ENCODE measurements at regions not wholly inside any gene's neighbourhood (a gene's known extent, or its start where the extent isn't known, plus 50 kb on each side); places are given as distances from the start of the nearest gene placed in this dataset.
"Not testable (repeated sequence)": the region's sequence is repeated elsewhere in the genome, so short reads cannot be mapped to it uniquely, and the experiment has no call there.

DNA sequence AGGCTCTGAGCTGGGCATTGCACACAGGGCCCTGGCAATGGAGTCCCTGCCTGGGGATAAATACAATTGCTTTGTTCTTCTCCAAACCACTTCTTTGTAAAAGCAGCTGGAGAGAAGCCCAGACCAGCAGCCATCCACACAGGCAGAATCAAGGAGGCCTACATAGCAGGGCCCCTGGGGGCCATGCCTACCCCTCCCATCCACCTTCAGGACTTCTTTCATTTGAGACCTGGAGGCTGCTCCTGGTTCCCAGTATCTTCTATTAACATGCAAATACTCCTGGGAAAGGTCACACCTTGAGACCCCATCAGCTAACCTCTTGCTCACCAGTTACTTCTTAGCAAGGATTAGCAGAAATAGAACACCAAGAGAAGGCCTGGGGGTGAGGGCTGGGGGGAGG, 511.1 kb downstream of the SOX6 start:
- DNase-seq (ENCODE audit: low spot score): no peak

DNA sequence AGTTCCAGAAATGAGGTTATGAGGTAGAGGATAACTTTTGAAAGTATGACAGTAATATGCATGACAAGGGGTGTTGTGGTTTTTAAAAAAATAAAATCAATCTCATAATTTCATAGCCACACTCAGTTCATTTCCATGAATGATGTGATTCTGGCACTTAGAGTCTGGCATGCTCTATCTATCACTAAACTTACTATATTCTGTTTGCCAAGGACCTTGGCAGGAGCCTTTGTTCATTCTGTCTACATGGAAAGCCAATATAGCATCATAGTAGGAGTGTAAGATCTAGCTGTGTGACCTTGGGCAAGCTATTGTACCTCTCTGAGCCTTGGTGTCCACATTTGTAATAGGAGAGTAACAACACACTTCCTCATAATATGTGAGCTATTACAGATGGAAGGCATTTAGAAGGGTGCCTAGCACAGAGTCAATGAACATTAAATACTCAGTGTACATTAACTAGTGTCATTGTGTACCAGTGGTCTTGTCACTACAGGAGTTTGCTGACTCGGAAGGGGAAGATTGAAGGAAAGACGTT, 507.6 kb downstream of the SOX6 start:
- no peak for DNase-seq (ENCODE audit: low spot score)

DNA sequence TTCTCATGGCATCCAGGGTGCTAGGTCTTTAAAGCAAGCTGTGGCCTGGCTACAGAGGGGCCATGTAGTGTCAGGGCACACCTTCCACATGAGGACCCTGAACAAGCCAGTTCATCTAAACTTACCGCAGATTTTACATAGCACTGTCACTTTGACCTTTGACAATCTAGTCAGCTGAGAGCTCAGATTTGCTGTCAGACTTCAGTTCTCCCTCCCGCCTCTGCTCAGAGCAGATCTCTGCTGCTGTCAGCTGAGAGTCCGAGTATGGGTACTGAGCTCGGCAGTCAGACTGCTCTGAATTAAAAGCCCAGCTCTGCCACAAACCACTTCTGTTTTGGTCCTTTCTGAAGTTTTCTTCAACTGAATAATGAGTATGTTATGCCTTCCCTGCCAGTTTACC, 507.1 kb downstream of the SOX6 start:
- no peak for DNase-seq (ENCODE audit: low spot score)

DNA sequence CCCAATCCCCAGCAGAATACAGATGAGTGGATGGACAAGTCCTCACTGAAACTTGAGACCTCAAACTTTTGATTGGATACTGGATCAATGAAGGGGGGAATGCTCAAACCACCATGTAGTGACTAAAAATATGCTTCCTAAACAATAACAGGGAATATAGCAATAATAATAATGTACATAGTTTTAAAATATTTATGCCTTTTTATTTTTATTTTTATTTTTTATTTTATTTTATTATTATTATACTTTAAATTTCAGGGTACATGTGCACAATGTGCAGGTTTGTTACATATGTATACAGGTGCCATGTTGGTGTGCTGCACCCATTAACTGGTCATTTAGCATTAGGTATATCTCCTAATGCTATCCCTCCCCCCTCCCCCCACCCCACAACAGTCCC, 506.0 kb downstream of the SOX6 start:
- not testable (repeated sequence) for DNase-seq (ENCODE audit: low spot score)

DNA sequence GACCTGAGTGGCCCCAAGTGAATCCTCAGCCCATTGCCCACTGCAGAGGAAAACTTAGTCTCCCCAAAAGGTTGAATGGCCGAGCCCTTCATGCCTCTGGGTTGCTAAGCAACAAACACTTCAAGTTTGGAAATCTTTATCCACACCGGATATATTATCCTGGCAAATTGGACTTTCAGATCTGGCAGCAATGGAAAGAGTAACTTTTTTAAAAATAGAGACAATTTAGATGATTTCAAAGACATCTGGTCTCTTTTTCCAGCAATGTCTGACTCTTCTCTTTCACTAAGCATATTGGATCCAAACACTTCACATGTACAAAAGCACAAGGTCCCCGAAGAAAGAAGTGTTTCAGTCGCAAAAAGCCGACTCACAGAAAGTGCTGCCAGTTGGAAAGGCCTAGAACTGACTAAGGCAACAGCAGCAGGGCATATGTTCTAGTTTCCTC, 505.3 kb downstream of the SOX6 start:
- no peak for DNase-seq (ENCODE audit: low spot score)

DNA sequence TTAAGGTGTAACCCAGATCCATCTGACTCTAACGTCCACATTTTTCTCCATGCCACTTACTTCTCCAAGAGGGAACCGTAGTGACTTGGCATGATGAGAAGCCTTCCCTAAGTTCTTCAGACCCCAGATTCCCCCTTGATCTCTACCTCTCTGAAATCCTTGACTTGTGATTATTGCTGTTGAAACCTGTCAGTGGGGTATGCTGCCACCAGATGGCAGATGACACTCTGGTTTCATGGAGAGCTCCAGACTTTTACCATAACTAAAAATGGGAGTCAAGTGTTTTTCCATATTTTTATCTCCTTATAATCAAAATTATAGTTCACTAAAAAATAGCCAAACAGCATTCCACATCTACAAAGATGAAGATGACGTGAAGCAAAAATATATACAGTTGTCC, 504.2 kb downstream of the SOX6 start:
- DNase-seq (ENCODE audit: low spot score): peak; percentile 24

DNA sequence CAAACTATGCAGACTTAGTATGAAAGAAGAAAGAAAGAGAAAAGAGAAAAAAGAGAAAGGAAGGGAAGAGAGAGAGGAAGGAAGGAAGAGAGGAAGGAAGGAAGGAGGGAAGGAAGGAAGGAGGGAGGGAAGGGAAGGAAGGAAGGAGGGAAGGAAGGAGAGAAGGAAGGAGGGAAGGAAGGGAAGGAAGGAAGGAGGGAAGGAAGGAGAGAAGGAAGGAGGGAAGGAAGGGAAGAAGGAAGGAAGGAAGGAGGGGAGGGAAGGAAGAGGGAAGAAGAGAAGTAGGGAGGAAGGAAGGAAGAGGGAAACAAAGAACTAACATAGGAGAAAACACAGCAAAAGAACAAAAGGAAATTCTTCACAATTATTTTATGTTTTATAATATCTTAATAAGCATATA, 502.1 kb downstream of the SOX6 start:
- no peak for DNase-seq (ENCODE audit: low spot score)

DNA sequence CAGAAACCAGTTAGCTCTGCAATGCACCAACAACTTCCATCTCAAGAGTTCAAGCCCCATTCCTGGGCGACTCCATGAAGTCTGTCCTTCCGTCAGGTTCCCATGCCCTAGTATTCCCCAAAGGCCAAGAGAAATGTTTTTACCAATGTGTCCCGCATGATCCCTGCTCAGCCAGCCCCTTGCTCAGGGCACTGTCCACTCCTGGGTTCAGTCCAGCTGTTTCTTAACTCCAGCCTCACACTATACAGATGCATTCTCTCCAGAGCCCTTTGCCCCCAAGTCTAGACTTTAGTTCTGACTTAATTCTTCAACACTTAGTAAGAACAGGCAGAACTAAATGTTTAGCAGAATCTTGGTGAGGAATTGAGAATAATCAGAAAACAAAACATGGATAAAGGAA, 497.5 kb downstream of the SOX6 start:
- DNase-seq (ENCODE audit: low spot score): no peak

DNA sequence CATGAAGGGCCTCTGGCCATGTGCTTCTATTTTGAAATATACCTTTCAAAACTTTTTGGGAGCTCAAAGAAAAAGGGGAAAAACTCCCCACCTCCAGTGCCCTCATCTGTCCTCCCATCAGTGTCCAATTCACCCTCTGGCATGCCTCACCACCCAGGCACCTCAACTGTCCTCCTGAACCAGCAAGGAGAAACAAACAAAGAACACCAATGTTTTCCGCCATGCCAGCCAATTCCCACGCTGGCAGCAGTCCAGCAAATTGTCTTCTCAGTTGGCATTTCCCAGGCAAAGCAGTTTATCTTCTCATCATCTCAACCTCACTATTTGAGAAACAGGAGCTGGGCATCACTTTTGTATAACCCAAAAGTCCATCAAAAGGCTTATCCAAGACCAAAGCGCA, 496.9 kb downstream of the SOX6 start:
- no peak for DNase-seq (ENCODE audit: low spot score)

DNA sequence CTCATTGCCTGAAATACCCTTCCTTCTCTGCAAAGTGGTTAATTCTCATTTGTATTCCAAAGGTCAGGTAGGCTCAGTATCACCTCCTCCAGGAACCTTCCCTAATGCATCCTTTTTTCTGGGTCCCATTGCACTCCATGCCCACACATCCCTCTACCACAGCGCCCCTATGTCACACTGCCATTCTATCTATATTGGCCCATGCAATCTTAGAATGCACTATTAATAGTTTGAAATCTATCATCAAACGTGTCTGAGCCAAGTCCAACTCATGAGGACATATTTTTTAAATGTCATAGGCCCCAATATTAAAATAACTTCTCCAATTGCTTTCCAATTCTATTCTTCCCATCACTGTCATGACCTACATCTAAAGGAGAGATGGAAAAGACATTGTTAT, 495.1 kb downstream of the SOX6 start:
- no peak for DNase-seq (ENCODE audit: low spot score)

DNA sequence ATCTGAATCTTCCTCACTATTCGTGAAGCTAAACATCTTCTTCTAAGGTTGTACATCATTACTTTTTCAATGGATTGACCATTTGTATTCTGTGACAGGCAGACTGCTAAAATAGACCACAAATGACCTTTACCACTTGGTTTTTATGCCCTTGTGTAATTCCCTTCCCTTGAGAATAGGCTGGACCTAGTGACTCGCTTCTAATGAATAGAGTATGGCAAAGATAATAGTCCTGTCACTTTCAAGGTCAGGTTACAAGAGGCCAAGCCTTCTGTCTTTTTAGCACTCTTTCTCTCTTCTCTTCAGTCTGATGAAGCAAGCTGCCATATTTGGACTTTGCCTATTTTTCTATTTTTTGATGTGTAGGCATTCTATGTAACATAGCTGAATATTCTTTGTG, 492.9 kb downstream of the SOX6 start:
- DNase-seq (ENCODE audit: low spot score): no peak

DNA sequence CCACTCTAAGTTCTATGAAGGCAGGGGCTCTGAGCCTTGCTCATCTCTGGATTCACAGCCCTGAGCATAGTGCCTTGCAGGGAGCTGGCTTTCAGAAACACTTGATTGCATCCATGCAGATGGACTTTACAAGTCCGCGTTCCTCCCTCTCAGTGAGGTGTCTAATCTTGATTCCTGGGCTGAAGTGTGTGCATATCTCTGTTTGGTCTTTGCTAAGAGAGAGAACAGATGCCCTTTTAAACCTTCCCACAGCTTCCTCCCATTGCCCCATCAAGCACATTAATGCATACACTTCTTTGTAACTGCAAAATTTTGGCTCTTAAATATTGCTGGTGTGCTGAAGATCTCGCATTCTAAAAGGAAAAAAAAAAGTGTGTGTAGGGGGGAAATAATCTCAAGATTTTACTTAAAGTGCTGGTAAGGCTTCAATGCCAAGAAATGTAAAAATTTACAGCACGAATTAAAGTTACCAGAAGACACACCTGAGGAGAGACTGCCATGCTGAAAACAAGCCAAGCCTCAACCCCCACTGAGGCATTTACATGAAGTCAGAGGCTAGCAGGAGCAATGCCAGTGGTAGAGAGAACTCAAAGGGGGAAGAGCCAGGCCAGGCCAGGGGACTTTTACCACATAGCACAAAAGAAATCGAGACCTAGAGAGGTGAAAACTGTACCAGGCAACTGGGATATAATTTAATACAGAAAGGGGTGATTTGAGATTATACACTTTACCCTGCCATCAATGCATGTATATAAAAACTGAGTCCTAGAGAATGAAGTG, 492.1 kb downstream of the SOX6 start:
- no peak for DNase-seq (ENCODE audit: low spot score)

DNA sequence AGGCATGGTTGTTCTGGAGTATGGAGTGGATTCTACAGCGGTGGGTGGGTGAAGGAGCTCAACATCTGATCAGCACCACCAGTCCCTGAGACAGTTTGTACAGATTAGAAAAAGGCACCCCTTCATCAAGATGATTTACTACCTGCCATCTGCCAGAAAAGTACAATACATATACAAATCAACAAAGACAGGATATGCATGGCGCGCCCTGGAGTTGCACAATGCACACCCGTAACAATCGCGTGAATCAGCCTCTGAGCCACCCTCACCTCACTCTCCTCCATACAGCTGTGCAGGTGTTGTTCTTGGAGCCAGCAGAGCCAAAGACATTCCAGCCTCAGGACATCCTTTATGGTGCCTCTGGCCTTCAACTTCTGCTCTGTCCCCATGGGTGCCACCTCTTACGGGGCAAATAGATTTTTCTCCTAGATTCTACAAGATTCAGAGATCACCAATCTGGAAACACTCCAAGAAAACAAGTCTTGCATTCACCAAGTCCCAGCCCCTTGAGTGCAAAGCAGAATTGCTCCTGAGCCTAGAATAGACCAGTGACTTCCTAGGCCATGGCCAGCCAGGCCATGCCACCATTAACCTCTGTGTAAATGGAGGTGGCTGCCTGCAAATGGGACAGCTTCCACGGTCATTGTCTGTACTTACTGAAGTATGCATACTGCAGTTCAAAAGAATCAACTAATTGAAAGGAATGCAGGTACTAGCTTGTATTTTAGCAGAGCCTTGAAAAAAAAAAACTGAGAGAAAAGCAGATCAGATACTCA, 490.9 kb downstream of the SOX6 start:
- no peak for DNase-seq (ENCODE audit: low spot score)

DNA sequence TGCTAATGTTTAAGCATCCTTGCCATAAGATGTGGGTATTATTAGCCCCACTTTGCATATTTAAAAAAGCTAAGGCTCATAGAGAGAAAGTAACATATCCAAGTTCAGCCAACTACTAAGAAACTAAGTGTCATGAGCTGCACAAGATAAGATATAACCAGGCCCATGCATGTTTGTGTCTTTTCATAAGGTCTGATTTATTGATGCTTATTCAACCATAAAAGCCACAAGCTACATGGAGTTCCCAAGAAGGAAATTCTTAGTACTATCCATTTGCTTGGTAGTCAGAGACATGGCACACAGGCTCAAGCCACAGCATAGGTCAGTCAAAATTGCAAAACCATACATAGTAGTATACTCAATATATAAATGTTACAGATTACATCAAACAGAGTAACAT, 488.5 kb downstream of the SOX6 start:
- no peak for DNase-seq (ENCODE audit: low spot score)

DNA sequence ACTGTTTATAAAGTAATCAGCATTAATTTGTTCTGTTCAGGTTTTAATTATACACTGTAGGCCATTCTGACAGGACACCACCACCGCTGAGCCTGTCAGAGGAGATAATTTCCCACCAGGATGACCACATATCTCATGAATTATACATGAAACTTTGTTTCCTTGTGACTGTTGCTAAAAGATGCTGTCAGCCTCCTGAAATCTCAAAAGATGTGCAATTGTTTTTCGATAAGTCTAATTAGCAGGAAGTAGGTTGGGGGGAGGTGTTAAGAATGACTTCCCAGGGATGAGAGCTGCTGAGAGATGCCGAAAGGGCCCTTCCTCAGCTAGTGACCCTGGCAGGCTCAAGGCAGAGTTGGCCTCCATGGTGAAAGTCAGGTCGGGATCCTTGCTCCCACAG, 485.4 kb downstream of the SOX6 start:
- DNase-seq (ENCODE audit: low spot score): no peak

DNA sequence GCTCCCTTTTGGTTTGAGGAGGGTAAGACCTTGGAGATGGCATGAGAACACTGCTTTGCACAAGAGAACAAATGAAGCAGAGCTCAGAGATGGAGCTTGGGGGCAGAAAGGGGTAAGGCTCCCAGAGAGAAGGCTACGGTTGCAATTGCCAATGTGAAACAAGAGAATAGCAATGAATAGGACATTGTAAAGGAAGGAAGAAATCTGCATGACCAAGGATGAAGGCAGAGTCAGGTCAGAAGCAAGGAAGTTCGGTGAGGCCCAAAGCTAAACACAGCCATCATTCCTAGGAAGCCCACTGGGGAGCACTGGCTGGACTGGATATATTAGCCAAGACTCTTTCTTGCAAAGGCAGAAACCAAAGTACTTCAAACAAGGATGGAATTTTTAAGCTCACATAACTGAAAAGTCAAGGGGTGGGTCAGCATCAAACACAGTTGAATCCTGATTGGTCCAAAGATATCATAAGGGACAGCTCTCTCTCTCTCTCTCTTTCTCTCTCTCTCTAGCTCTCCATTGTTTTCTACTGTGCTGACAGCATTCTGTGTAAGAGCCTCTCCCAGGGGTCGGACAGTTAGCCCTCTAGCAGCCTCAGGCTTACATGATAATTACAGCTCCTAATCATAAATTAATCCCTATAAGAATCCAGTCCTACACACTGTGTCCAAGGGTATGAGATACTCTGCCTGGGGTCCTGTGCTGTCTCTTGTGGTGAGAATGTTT, 484.3 kb downstream of the SOX6 start:
- no peak for DNase-seq (ENCODE audit: low spot score)

DNA sequence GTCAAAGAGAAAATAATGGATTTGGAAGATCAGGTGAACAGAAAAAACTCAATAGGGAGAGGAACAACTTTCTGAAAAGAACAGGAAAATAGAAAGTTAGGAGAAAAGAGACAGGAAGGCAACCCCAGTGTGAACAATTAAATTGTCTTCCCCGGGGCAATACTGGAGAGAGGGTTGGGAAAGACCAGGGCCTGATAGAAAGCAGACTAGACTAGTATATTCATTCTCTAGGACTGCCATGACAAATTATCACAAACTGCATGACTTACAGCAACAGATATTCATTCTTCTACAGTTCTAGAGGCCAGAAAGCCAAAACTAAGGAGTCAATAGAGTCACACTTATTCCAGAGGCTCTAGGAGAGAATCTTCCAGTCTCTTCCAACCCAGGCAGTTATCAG, 482.8 kb downstream of the SOX6 start:
- DNase-seq (ENCODE audit: low spot score): no peak

DNA sequence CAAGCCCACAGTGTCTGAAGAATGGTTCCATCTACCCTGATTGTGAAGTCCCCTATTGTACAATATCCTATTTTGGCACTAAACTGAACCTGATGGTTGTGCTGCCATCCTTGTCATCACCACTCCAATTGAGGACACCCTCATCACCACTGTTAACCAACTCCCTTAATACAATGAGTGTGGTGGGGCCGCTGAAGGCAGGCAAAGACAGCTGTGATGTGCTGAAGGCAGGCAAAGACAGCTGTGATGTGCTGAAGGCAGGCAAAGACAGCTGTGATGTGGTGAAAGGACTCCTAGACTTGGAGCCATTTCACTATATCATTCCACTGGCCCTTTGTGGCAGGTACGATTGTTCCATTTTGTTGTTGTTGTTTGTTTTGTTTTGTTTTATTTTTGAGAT, 481.6 kb downstream of the SOX6 start:
- no peak for DNase-seq (ENCODE audit: low spot score)

DNA sequence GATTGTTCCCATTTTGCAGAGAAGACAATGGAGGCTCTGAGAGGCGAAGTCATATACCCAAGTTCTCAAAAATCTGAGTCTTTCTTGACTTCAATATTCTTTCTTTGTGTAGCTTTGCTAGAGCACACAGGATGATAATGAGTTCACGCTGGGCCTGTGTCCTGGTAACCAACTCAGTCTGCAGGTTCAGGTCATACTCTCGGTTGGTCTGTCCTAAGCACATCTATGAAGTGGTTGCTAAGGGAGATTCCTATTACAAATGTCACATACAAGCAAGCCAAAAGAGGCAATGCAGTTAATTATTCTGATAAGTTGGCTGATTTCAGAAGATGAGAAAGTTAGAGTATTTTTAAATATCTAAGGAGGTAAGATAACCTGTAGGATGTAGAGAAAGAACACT, 481.0 kb downstream of the SOX6 start:
- DNase-seq (ENCODE audit: low spot score): no peak

DNA sequence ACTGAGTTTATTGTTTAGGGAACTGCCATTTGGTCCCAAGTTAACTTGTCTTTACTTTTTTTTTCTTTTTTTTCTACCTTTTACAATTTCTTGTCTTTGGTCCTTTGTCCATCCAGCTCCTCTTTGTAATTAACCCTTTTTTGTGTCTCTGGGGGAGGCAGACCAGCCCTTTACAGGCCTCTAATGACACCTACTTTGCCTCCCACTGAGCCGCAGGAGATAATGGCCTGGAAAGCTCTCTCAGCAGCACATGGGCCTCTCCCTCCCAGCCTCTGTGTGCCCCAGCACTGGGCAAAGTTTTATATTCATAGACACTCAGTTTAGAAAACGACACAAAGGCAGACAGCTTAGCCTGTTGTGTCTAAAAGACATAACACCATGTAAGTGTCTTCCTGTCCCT, 480.4 kb downstream of the SOX6 start:
- no peak for DNase-seq (ENCODE audit: low spot score)

DNA sequence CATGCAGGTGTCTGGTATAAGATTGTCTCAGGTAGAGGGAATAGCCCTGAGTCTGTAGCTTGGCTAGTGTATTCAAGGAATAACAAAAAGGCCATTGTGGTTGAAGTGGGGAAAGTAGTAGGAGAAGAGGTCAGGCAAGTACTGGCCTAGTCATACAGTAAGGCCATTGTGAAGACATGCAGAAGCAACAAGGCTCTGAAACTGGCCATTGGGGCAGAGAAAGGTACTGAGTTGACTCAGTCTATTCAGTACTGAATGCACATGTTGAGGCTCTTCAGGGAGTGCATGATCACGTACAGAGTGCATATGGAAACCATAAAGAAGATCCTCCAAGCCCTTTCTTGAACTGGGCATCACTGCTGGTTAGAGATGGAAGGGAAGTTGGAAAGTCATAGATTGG, 477.6 kb downstream of the SOX6 start:
- DNase-seq (ENCODE audit: low spot score): no peak

DNA sequence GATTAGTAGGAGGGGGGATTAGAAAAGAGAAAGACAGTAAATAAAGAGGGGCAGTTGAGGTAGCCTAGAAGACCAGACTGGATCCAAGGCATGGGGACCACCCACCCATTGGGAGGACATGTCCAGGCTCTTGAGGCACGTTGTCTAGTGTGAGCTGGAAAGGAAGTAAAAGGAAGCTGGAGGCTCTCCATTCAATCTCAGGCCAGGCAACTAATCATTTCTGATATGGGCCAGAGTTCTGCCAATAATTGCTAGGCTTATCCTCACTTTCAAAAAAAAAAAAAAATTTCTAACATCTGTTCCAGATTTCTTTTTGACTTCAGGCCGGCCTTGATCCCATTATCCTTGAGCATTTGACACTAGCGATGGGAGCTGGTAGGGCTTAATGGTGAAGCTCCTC, 476.1 kb downstream of the SOX6 start:
- no peak for DNase-seq (ENCODE audit: low spot score)
